Heart left ventricle (tissue), 16 donors: ENCODE measurements at regions not wholly inside any gene's neighbourhood (a gene's known extent, or its start where the extent isn't known, plus 50 kb on each side); places are given as distances from the start of the nearest gene placed in this dataset.

Source experiments
- ATAC-seq, 4 donors: fragments of 200-7000 bp; cut with Tn5 transposase; one replicate each; pipeline ENCODE4 v1.9.1; 2020 to 2022; ENCODE audit warnings: moderate library complexity in 4 of 4, mild to moderate bottlenecking in 3 of 4, moderate number of reproducible peaks in 1 of 4
- DNase-seq, 5 donors: peaks; one replicate each; pipeline ENCODE4 v3.0.0-alpha.2; 2020
- H3K27ac ChIP-seq, 12 donors: fragments of 200-600 bp; sonication (generic) in 4 of 12; one replicate each; pipeline versions ENCODE4 v1.5.0 to v1.8.0; 2016 to 2022; ENCODE audit warnings: mild to moderate bottlenecking in 2 of 12
- H3K27me3 ChIP-seq, 9 donors: fragments of 200-600 bp; sonication (generic) in 2 of 9; one replicate each; pipeline versions ENCODE4 v1.5.1 to v1.8.0; 2016 to 2022; ENCODE audit warnings: mild to moderate bottlenecking in 3 of 9
- H3K36me3 ChIP-seq, 9 donors: fragments of 200-600 bp; sonication (generic) in 2 of 9; one replicate each; pipeline versions ENCODE4 v1.5.0 to v1.8.0; 2018 to 2022; ENCODE audit warnings: mild to moderate bottlenecking in 2 of 9
- H3K4me1 ChIP-seq, 12 donors: fragments of 200-600 bp; sonication (generic) in 4 of 12; one replicate each; pipeline versions ENCODE4 v1.5.0 to v1.8.0; 2016 to 2022; ENCODE audit warnings: mild to moderate bottlenecking in 3 of 12
- H3K4me3 ChIP-seq, 12 donors: fragments of 200-600 bp; sonication (generic) in 4 of 12; one replicate each; pipeline versions ENCODE4 v1.5.0 to v1.8.0; 2017 to 2022; ENCODE audit warnings: mild to moderate bottlenecking in 9 of 12, moderate library complexity in 4 of 12
- H3K9me3 ChIP-seq, 12 donors: fragments of 200-600 bp; sonication (generic) in 4 of 12; one replicate each; pipeline versions ENCODE4 v1.5.0 to v1.8.0; 2016 to 2022; ENCODE audit warnings: mild to moderate bottlenecking in 1 of 12
- CTCF ChIP-seq, 12 donors: fragments of 200-600 bp; sonication (generic) in 4 of 12; IDR thresholded peaks; one replicate each; pipeline versions ENCODE4 v1.5.0 to v1.8.0; 2018 to 2022; ENCODE audit warnings: antibody characterized with exemption in 12 of 12, mild to moderate bottlenecking in 5 of 12
- POLR2A ChIP-seq, 2 donors: fragments of 450-650 bp; IDR thresholded peaks; one replicate each; pipeline ENCODE4 v1.6.1; 2017; ENCODE audit warnings: antibody characterized with exemption in 2 of 2, mild to moderate bottlenecking in 2 of 2, moderate library complexity in 2 of 2
- WGBS, 4 donors: extraction: QIAGEN DNeasy Blood & Tissue Kit in 2 of 4; methylation state at CpG; one replicate each; pipeline versions ENCODE4 v1.1.5 to v1.1.7; 2013 to 2018; 5-methylcytosine and 5-hydroxymethylcytosine counted together
- intact Hi-C, 10 donors: fragments of 100-400 bp; cut with DNase I; formaldehyde crosslinking; loops; one replicate each; pipeline versions ENCODE4 v1.11.1 to v1.14.2; 2022
- donor health status: ischemic (EF 13 %, LVEDD 7.1; RV severe dilation, severe dysfunction).
- donor health status: healthy with polysubstance abuse.
- donor health status: DM: no; HTN: yes; CAD: no.
- donor health status: DM: no; HTN: no; CAD: no.
- donor health status: ischemic (EF 25% LVEDD 6.9; RV normal size, moderate dysfunction).
- donor health status: ischemic (EF 25% LVEDD 5.7; RV mildly dilated, moderate dysfunction).
- donor health status: healthy.
- donor health status: DM: yes; HTN: yes; CAD: no.
- donor health status: ischemic (EF 35%, LVEDD 5.7; RV mildly dilated, moderate dysfunction).
- donor health status: nonischemic (EF 11% LVEDD 7.7; RV severe dilation, severe dysfunction).
- donor health status: DM: yes; HTN: yes; CAD: no.
- donor health status: PGD.
- donor health status: ischemic (EF 29% LVEDD 5.4; RV normal size, mild dysfunction).
- donor health status: nonischemic (EF 23%, LVEDD 6.1; RV moderate dilation, normal function).

GRCh38 chr16:66271074-66272060, 95.1 kb upstream of the CDH5 start:
- Histone ChIP-seq H3K27me3 (peaks cover 0 to 6% (median 0%) of the 10 kb centered on the region in 9 donors), H3K36me3 (no peaks in the 10 kb centered on the region), H3K4me1 (peaks cover 0 to 26% (median 10%) of the 10 kb centered on the region in 12 donors), H3K27ac (no peak overlapping the region), H3K4me3 (no peak overlapping the region), H3K9me3 (peaks cover 0 to 8% (median 0%) of the 10 kb centered on the region in 12 donors)
- ATAC-seq (no peak), DNase-seq (no peak)
- 87 to 92% (median 89%) methylated on average over 14 of the region's 14 CpGs for WGBS, 4 donors
- no peak for TF ChIP-seq CTCF (IDR thresholded peaks at IDR 0.05)
- no peak for TF ChIP-seq POLR2A (IDR thresholded peaks at IDR 0.05)
- intact Hi-C loops: loop anchor here in 2 of 10 donors (5.0 to 10.0 kb wide), 2 partner anchors 564 to 947 kb away; no protein-coding TSS in a partner anchor

GRCh38 chr16:66270333-66270927, 96.1 kb upstream of the CDH5 start:
- Histone ChIP-seq H3K4me1 (peaks cover 0 to 35% (median 14%) of the 10 kb centered on the region in 12 donors), H3K4me3 (peak overlapping the region in 10 of 12 donors; percentile 31 to 53 (median 41)), H3K36me3 (no peaks in the 10 kb centered on the region), H3K27me3 (peaks cover 0 to 6% (median 0%) of the 10 kb centered on the region in 9 donors), H3K27ac (peak overlapping the region in 8 of 12 donors; percentile 1 to 57 (median 48)), H3K9me3 (no peaks in the 10 kb centered on the region)
- DNase-seq: peak; percentile 66 to 90 (median 72)
- ATAC-seq: peak in 3 of 4 donors; percentile 56 to 82 (median 79)
- intact Hi-C loops: loop anchor here in 2 of 10 donors (5.0 to 10.0 kb wide), 2 partner anchors 563 to 946 kb away; no protein-coding TSS in a partner anchor
- TF ChIP-seq CTCF (IDR thresholded peaks at IDR 0.05): peak; percentile 82 to 100 (median 98)
- no peak for TF ChIP-seq POLR2A (IDR thresholded peaks at IDR 0.05)
- WGBS, 4 donors: 11 to 24% (median 13%) methylated on average over 20 to 48 of the region's 48 CpGs

GRCh38 chr16:66269617-66270332, 96.7 kb upstream of the CDH5 start:
- no peak for DNase-seq
- Histone ChIP-seq H3K4me1 (peaks cover 0 to 37% (median 14%) of the 10 kb centered on the region in 12 donors), H3K27me3 (peaks cover 0 to 6% (median 0%) of the 10 kb centered on the region in 9 donors), H3K4me3 (peak overlapping the region in 10 of 12 donors; percentile 31 to 53 (median 41)), H3K27ac (peak overlapping the region in 8 of 12 donors; percentile 1 to 57 (median 48)), H3K36me3 (no peaks in the 10 kb centered on the region), H3K9me3 (no peaks in the 10 kb centered on the region)
- TF ChIP-seq CTCF (IDR thresholded peaks at IDR 0.05): no peak
- no peak for TF ChIP-seq POLR2A (IDR thresholded peaks at IDR 0.05)
- intact Hi-C loops: loop anchor here in 2 of 10 donors (5.0 to 10.0 kb wide), 3 partner anchors 562 to 1145 kb away; partner anchors contain the start of gene CDH11 (in 1 of the 2)
- 57 to 59% (median 58%) methylated on average over 14 of the region's 14 CpGs for WGBS, 4 donors
- ATAC-seq: peak in 1 of 4 donors; percentile 4
